ENCODE measurements at regions not wholly inside any gene's neighbourhood (a gene's known extent, or its start where the extent isn't known, plus 50 kb on each side); places are given as distances from the start of the nearest gene placed in this dataset.
"Not testable (repeated sequence)": the region's sequence is repeated elsewhere in the genome, so short reads cannot be mapped to it uniquely, and the experiment has no call there.

GRCh38 chr6:169406804-169407203 lies 153.2 kb upstream of the THBS2 start:
- no peak for DNase-seq
- H3K36me3 Mint-ChIP-seq (ENCODE audit: low read depth): peaks cover 22% of the 10 kb centered on the region
- H3K9me3 Mint-ChIP-seq: peaks cover 25% of the 10 kb centered on the region
- TF ChIP-seq CTCF (IDR thresholded peaks at IDR 0.05): no peak
- no peak overlapping the region for H3K4me3 Mint-ChIP-seq
- no peaks in the 10 kb centered on the region for H3K27me3 Mint-ChIP-seq (ENCODE audit: low read depth, poor library complexity)
- H3K27ac Mint-ChIP-seq: no peak overlapping the region
- H3K4me1 Mint-ChIP-seq: no peaks in the 10 kb centered on the region

GRCh38 chr6:169406034-169406433 lies 152.4 kb upstream of the THBS2 start:
- no peak for DNase-seq
- peaks cover 24% of the 10 kb centered on the region for H3K9me3 Mint-ChIP-seq
- H3K4me1 Mint-ChIP-seq: no peaks in the 10 kb centered on the region
- H3K36me3 Mint-ChIP-seq (ENCODE audit: low read depth): peaks cover 22% of the 10 kb centered on the region
- no peak overlapping the region for H3K4me3 Mint-ChIP-seq
- no peaks in the 10 kb centered on the region for H3K27me3 Mint-ChIP-seq (ENCODE audit: low read depth, poor library complexity)
- H3K27ac Mint-ChIP-seq: no peak overlapping the region
- TF ChIP-seq CTCF (IDR thresholded peaks at IDR 0.05): no peak

- Mint-ChIP-seq H3K36me3 (ENCODE audit: low read depth) (peaks cover 11% of the 10 kb centered on the region), H3K9me3 (peaks cover 12% of the 10 kb centered on the region), H3K27me3 (ENCODE audit: low read depth, poor library complexity) (no peaks in the 10 kb centered on the region), H3K27ac (no peak overlapping the region), H3K4me1 (no peaks in the 10 kb centered on the region), H3K4me3 (no peak overlapping the region)
- TF ChIP-seq CTCF (IDR thresholded peaks at IDR 0.05): no peak
- no peak for DNase-seq
These were observed 151.2 kb upstream of the THBS2 start for GRCh38 chr6:169404828-169405227.

GRCh38 chr6:169398342-169399105 lies 144.9 kb upstream of the THBS2 start:
- Mint-ChIP-seq H3K36me3 (ENCODE audit: low read depth) (no peaks in the 10 kb centered on the region), H3K4me1 (peaks cover 10% of the 10 kb centered on the region), H3K4me3 (no peak overlapping the region), H3K9me3 (no peaks in the 10 kb centered on the region), H3K27ac (no peak overlapping the region), H3K27me3 (ENCODE audit: low read depth, poor library complexity) (no peaks in the 10 kb centered on the region)
- DNase-seq: no peak
- no peak for TF ChIP-seq CTCF (IDR thresholded peaks at IDR 0.05)

- H3K4me3 Mint-ChIP-seq: no peak overlapping the region
- H3K27me3 Mint-ChIP-seq (ENCODE audit: low read depth, poor library complexity): no peaks in the 10 kb centered on the region
- peaks cover 4% of the 10 kb centered on the region for H3K9me3 Mint-ChIP-seq
- no peak for TF ChIP-seq CTCF (IDR thresholded peaks at IDR 0.05)
- H3K36me3 Mint-ChIP-seq (ENCODE audit: low read depth): no peaks in the 10 kb centered on the region
- no peak for DNase-seq
- peaks cover 10% of the 10 kb centered on the region for H3K4me1 Mint-ChIP-seq
- no peak overlapping the region for H3K27ac Mint-ChIP-seq
These were observed 144.0 kb upstream of the THBS2 start for GRCh38 chr6:169397684-169398083.

GRCh38 chr6:169396554-169397163 lies 143.0 kb upstream of the THBS2 start:
- H3K4me1 Mint-ChIP-seq: peaks cover 10% of the 10 kb centered on the region
- TF ChIP-seq CTCF (IDR thresholded peaks at IDR 0.05): no peak
- H3K27me3 Mint-ChIP-seq (ENCODE audit: low read depth, poor library complexity): no peaks in the 10 kb centered on the region
- no peak overlapping the region for H3K4me3 Mint-ChIP-seq
- H3K9me3 Mint-ChIP-seq: peaks cover 14% of the 10 kb centered on the region
- DNase-seq: no peak
- H3K36me3 Mint-ChIP-seq (ENCODE audit: low read depth): no peaks in the 10 kb centered on the region
- H3K27ac Mint-ChIP-seq: no peak overlapping the region

- not testable (repeated sequence) for DNase-seq; H3K36me3 Mint-ChIP-seq (ENCODE audit: low read depth); H3K27me3 Mint-ChIP-seq (ENCODE audit: low read depth, poor library complexity); H3K4me3 Mint-ChIP-seq; H3K27ac Mint-ChIP-seq
- Mint-ChIP-seq H3K4me1 (peaks cover 10% of the 10 kb centered on the region), H3K9me3 (peaks cover 20% of the 10 kb centered on the region)
These were observed 142.4 kb upstream of the THBS2 start for GRCh38 chr6:169396009-169396539.
